ENCODE measurements at regions not wholly inside any gene's neighbourhood (a gene's known extent, or its start where the extent isn't known, plus 50 kb on each side); places are given as distances from the start of the nearest gene placed in this dataset.
A peak's percentile ranks its signal among the peaks of the same experiment; 100 is the strongest.

DNA sequence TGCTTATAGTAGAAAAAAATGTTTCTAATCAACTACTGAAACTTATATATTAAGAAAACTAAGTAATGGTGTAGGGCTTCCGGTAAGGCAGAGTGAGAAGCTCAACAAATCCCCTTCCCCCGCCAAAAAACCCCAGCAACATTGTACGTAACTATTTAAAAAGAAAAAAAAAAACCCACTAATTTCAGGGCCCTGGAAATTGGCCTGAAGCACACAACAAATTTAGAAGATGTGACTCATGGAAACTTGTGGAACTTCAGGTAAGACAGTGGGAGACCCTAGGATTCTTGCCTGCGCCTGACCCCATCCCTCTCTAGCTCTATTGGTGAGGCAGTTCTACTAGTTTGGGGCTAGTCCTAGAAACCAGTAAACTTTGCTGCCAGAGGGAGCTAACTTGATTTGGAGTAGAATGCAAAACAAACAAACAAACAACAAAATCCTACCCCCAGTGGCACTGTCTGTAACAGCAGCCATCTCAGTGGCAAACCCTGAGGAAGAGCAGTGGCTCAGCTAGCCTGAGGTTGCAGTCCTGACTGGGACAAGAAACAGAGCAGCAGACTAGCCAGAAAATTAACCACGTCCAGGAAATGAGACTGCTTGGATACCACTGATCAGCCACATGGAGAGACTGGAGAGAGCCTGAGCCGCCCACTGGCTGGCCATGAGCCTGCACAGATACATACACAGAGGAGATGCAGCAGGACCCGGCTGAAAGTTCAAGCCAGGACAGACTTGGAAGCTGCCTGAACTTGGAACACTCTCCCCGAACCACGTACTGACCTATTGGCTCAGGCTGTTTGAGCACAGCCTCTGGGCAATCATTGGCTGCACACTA, 135.1 kb downstream of the TBXT start:
- Histone ChIP-seq H3K4me3 (no peak overlapping the region), H3K27ac (no peak overlapping the region), H3K9me3 (replicated peaks) (no peaks in the 10 kb centered on the region), H3K27me3 (no peaks in the 10 kb centered on the region), H3K36me3 (no peaks in the 10 kb centered on the region), H3K4me1 (no peaks in the 10 kb centered on the region)
- peak in 1 of 2 experiments; percentile 10 for DNase-seq

DNA sequence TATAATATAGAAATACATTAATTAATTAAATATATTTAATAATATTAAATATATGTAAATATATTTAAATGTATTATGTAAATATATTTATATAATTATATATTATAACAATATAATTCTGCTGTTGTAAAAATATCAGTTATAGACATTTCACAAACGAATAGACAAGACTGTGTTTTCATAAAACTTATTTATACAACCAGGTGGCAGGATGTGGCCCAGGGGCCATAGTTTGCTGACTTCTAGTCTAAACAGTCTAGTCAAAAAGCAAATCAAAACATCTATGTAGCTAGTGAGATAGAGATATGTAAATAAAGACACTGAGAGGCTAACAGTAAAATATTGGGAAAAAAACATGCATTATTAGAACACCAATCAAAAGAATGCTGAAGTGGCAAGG, 136.4 kb downstream of the TBXT start:
- no peaks in the 10 kb centered on the region for H3K36me3 ChIP-seq
- H3K27me3 ChIP-seq = no peaks in the 10 kb centered on the region
- no peaks in the 10 kb centered on the region for H3K9me3 ChIP-seq (replicated peaks)
- DNase-seq = no peak
- H3K27ac ChIP-seq = no peak overlapping the region
- H3K4me3 ChIP-seq = no peak overlapping the region
- H3K4me1 ChIP-seq = no peaks in the 10 kb centered on the region

DNA sequence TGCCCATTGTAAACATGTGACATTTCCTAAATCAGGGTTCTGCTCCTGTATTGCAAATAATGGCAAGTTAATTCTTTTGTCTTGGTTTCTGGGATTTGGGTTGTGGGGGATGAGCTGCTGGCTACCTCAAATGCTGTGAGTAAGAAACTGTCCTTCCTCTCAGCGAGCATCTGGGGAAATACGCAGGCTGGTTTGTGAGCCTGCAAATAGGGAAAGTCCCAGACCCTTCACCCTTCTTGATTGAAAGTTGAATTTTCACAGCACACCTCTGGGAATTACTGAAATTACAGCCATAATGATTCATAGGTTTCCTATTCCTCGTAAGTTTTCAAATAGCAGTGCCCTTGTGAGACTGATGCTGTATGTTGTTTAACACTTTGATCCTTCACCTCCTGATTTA, 138.1 kb downstream of the TBXT start:
- DNase-seq = no peak
- H3K36me3 ChIP-seq = no peaks in the 10 kb centered on the region
- H3K4me3 ChIP-seq = no peak overlapping the region
- H3K4me1 ChIP-seq = no peaks in the 10 kb centered on the region
- no peak overlapping the region for H3K27ac ChIP-seq
- H3K27me3 ChIP-seq = no peaks in the 10 kb centered on the region
- H3K9me3 ChIP-seq (replicated peaks) = no peaks in the 10 kb centered on the region

DNA sequence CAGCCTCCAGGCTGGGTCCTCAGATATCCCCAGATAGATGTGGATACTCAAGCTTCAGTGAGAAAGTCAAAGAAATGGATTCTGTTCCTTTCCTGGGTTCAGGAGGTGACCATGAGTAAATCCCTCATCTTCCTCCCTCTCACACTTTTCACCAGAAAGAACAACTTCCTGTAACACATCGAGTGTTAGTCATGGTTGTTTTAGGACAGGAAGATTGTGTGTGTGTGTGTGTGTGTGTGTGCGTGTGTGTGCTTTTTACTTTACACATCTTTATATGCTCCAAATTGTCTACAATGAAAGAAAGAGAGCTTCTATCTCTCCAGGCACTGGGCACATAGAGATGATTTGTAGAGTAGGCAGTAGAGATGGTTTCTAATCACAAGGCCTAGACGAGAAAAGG, 139.9 kb downstream of the TBXT start:
- Histone ChIP-seq H3K4me1 (no peaks in the 10 kb centered on the region), H3K9me3 (replicated peaks) (no peaks in the 10 kb centered on the region), H3K27ac (no peak overlapping the region), H3K36me3 (no peaks in the 10 kb centered on the region), H3K4me3 (no peak overlapping the region), H3K27me3 (no peaks in the 10 kb centered on the region)
- DNase-seq = no peak

DNA sequence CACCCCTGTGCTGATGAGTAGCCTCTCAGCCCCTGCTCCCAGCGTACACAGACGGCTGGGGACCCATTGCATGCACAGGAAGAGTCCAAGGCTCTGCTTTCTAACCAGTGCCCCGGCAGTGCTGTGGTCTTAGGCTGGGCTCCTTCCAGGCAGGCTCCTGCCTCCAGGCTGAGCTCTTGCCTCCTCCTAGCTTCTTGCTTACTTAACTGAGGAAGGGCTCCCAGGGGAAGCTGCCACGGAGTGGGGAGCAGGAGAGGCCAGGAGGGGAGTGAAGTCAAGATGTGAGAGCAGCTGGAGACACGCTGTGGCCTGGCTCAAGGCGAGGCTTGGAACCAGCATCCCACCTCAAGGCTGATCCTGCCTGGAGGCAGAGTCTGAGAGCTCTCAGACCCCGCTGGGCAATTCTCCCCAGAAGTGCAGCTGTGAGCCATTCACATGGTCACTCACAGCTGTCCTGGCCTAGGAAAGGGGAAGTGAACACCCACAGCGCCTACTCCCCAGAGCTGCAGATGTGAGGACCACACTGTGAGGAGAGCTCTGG, 141.0 kb downstream of the TBXT start:
- peak in 1 of 2 experiments; percentile 18 for DNase-seq
- Histone ChIP-seq H3K27ac (no peak overlapping the region), H3K4me3 (no peak overlapping the region), H3K9me3 (replicated peaks) (no peaks in the 10 kb centered on the region), H3K36me3 (no peaks in the 10 kb centered on the region), H3K27me3 (no peaks in the 10 kb centered on the region), H3K4me1 (no peaks in the 10 kb centered on the region)

DNA sequence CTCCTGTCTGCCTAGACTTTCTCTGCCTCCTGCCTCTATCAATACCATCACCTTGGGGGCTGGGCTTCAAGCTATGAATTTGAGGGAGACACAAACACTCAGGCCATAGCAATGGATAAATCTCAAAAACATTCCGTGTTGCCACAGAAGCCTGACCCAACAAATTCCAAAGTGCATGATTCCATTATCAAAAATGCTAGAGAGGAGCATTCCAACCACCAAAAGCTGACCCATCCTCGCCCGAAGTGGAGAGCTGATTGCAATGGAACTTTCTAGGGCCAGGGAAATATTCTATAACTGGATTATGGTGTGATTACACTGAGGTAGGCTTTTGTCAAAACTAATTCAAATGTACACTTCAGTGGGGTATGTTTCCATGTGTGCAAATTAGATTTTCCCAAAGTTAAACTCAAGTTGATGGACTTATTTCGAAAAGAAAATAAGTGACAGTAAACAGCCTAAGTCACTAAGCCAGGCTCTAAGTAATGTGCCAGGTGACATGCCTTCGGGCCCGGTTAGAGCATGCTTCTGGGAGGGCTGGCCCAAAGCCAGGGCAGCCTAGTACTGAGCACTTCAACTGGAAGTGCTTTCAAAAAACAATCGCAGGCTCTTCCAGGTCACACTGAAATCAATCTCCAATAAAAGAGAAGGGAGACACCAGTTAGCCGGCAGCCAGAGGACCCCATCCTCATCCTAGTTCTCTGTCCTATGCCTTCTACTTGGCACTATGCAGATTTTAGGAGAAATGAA, 142.3 kb downstream of the TBXT start:
- Histone ChIP-seq H3K4me1 (no peaks in the 10 kb centered on the region), H3K9me3 (replicated peaks) (no peaks in the 10 kb centered on the region), H3K27ac (no peak overlapping the region), H3K27me3 (no peaks in the 10 kb centered on the region), H3K36me3 (no peaks in the 10 kb centered on the region), H3K4me3 (no peak overlapping the region)
- DNase-seq = peak in 1 of 2 experiments; percentile 26

DNA sequence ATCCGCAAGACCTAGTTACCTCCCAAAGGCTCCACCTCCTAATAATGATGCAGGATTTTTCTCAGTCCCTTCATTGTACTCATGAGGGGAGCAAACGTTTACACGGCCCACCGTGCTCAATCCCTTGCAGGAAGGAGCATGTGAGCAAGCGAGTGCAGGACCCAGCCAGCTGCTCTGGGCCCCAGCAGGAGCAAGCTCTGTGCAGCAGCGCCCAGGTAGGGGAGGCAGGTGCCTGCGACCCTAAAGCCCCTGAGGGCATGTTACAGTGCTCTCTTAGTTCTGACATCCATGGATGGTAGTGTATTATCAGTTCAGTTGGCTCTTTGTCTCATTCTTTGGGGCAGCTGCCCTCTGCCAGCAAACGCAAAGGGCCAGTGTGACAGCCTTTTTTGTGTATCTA, 143.4 kb downstream of the TBXT start:
- Histone ChIP-seq H3K4me1 (no peaks in the 10 kb centered on the region), H3K4me3 (no peak overlapping the region), H3K36me3 (no peaks in the 10 kb centered on the region), H3K27ac (no peak overlapping the region), H3K27me3 (no peaks in the 10 kb centered on the region), H3K9me3 (replicated peaks) (no peaks in the 10 kb centered on the region)
- no peak for DNase-seq

DNA sequence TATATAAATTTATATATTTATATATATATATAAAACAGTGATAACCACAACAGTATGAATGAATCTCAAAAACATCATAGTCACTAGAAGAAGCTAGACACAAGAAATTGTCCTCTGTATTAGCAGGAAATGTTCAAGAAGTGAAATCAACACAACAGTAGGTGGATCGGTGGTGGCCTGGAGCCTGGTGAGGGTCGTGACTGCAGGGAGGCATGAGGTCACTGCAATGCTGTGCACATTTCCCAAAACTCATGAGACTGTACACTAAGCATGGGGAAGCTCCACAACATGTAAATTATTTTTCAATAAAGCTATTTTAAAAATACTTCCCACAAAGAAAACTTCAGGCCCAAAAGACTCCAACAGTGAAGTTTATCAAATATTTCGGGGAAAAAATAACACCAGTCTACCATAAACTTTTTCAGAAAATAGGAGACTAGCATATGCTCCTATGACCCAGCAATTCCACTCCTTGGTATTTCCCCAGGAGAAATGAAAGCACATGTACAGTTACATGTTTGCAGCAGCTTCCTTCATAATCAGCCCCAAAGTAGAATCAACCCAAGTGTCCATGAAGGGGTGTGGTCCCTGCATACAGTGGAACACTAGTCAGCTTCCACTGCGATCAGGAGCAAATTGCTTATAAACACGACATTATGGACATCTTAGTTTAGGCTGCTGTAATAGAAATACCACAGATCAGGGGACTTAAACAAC, 144.2 kb downstream of the TBXT start:
- no peak overlapping the region for H3K27ac ChIP-seq
- H3K27me3 ChIP-seq = no peaks in the 10 kb centered on the region
- no peak for DNase-seq
- no peaks in the 10 kb centered on the region; the same call in 1 of the 2 replicates for H3K9me3 ChIP-seq (replicated peaks)
- H3K4me3 ChIP-seq = no peak overlapping the region
- no peaks in the 10 kb centered on the region for H3K36me3 ChIP-seq
- H3K4me1 ChIP-seq = no peaks in the 10 kb centered on the region

DNA sequence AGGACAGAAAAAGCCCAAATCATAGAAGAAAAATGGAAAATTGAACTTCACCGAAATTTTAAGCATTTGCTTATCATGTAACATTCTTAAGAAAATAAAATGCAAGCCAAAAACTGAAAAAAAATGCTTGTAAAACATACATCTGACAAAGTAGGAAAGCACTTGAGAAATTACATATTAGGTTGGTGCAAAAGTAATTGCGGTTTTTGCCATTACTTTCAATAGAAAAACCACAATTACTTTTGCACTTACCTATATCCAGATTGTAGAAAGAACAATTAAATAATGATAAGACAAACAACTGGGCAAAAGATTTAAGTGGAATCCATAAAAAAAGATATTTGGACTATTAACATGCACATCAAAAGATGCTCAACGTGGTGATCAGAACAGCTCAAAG, 146.2 kb downstream of the TBXT start:
- H3K27ac ChIP-seq = no peak overlapping the region
- no peak overlapping the region for H3K4me3 ChIP-seq
- H3K27me3 ChIP-seq = no peaks in the 10 kb centered on the region
- no peak for DNase-seq
- peaks cover 4% of the 10 kb centered on the region; the same call in 1 of the 2 replicates for H3K9me3 ChIP-seq (replicated peaks)
- no peaks in the 10 kb centered on the region for H3K4me1 ChIP-seq
- H3K36me3 ChIP-seq = no peaks in the 10 kb centered on the region

DNA sequence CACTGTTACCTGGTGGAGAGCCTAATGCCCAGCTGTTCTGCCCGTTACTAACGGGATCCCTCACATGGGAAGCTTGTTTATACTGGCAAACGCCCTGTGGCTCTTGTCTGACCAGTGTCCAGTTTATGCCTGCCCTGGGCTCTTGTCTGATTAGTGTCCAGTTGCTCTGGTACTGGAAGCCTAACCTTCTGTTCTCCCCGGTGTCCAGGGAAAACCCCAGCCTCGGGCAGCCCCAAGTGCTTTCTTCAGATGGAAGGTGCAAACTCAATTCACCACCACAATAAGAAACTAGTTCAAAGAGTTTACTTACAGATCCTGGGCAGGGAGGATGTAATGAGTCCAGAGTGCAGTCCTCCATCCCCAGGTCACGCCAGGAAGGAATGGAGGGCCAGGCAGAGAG, 148.4 kb downstream of the TBXT start:
- Histone ChIP-seq H3K27me3 (no peaks in the 10 kb centered on the region), H3K36me3 (no peaks in the 10 kb centered on the region), H3K9me3 (replicated peaks) (peaks cover 4% of the 10 kb centered on the region; the same call in 1 of the 2 replicates), H3K4me1 (no peaks in the 10 kb centered on the region), H3K4me3 (no peak overlapping the region), H3K27ac (no peak overlapping the region)
- no peak for DNase-seq

DNA sequence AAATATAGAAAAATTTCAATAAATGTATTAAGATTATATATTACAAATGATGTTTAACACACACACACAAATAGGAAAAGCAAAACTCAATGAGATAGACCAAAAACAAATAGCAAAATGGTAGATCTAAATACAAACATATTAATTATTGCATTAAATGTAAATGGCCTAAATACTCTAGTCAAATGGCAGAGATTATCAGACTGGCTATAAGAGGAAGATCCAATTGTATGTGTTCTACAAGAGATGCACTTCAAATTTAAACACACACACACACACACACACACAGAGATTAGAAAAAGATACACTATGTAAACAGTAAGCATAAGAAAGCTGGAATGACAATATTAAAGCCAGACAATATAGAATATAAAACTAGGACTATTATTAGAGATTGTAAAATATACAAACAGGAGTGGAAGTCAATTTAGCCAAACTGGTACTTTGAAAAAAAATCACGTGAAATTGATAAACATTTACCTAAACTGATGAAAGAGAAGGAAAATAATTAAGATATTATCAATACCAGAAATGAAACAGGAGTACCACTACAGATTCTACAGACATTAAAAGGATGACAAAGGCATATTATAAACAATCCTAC, 150.5 kb downstream of the TBXT start:
- Histone ChIP-seq H3K27me3 (no peaks in the 10 kb centered on the region), H3K9me3 (replicated peaks) (peaks cover 4% of the 10 kb centered on the region; the same call in 1 of the 2 replicates), H3K4me3 (no peak overlapping the region), H3K27ac (no peak overlapping the region), H3K36me3 (no peaks in the 10 kb centered on the region), H3K4me1 (no peaks in the 10 kb centered on the region)
- DNase-seq = no peak

DNA sequence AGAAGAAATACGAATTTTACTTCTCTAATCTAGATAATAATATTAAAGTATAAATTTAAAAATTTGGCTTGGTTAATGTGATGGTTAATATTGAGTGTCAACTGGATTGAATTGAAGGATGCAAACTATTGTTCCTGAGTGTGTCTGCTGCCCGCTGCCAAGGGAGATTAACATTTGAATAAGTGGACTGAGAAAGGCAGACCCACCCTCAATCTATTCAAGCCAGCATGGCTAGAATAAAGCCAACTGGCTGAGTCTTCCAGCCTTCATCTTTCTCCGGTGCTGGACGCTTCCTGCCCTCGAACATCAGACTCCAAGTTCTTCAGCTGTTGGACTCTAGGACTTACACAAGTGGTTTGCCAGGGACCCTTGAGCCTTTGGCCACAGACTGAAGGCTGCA, 152.7 kb downstream of the TBXT start:
- Histone ChIP-seq H3K27ac (no peak overlapping the region), H3K36me3 (no peaks in the 10 kb centered on the region), H3K4me3 (no peak overlapping the region), H3K4me1 (no peaks in the 10 kb centered on the region), H3K9me3 (replicated peaks) (peaks cover 4% of the 10 kb centered on the region; the same call in 1 of the 2 replicates), H3K27me3 (peaks cover 6% of the 10 kb centered on the region; the same call in 1 of the 2 replicates)
- no peak for DNase-seq

DNA sequence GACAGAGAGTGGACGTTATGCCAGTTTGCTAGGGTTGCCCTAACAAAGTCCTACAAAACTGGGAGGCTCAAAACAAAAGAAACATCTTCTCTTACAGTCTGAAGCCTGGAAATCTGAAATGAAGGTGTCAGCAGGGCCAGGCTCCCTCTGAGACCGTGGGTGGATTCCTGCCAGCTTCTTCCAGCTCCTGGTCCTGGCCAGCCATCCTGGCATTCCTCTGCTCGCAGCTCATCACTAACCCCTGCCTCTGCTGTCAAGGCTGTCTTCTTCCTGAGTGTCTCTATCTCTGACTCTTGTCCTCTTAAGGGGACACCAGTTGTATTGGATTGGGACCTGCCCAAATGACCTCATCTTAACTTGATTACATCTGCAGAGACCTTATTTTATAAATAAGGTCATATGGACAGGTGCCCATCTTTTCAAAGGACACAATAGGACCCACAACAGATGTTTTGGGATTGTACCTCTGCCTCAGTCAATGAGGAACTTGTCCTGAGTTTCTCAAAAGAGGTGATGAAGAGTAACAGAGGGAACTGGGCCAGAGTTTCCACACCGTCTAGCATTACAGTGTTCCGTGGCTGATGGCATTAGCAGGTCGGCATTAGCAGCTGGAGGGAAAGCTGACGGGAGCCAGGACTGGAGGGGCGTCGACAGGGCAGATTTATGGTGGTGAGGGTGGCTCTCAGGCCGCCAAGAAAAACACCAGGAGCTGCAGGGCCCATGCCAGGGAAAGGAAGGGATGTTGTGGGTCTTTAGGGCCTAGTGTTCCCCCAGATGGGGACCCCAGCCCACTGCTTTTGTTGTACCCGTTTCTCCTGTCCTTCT, 157.3 kb downstream of the TBXT start:
- Histone ChIP-seq H3K4me3 (no peak overlapping the region), H3K27me3 (peaks cover 14% of the 10 kb centered on the region; the same call in 1 of the 2 replicates), H3K36me3 (no peaks in the 10 kb centered on the region), H3K27ac (no peak overlapping the region), H3K4me1 (no peaks in the 10 kb centered on the region; the same call in 1 of the 2 replicates), H3K9me3 (replicated peaks) (no peaks in the 10 kb centered on the region)
- no peak for DNase-seq
